K562 (cell line): ENCODE measurements at regions not wholly inside any gene's neighbourhood (a gene's known extent, or its start where the extent isn't known, plus 50 kb on each side); places are given as distances from the start of the nearest gene placed in this dataset.

ENCODE experiments used
- ATAC-seq: fragments of 200-7000 bp; cut with Tn5 transposase; 3 replicates; pipeline ENCODE4 v1.9.1; 2020; ENCODE audit warnings: moderate library complexity
- BruUV-seq: library from RNA; stranded (reverse); fragments of 400-500 nt; replicated peaks from 2 replicates; lab custom pipeline; 2021; lab: Mats Ljungman, UMichigan
- CTCF ChIA-PET: fragments of 300-600 bp; formaldehyde crosslinking; extraction: SDS; loops from one replicate; lab custom pipeline; 2021; ENCODE audit warnings: low intra/inter-chr PET ratio; lab: Yijun Ruan, JAX
- POLR2A ChIA-PET: fragments of 300-600, 350-650 bp; sonication (Branson Sonifier 250); formaldehyde crosslinking; extraction: SDS; loops from one replicate; lab custom pipeline; 2021; ENCODE audit warnings: antibody characterized with exemption, inconsistent platforms; lab: Yijun Ruan, JAX
- DNase-seq, 4 experiments: peaks; one replicate each; pipeline versions ENCODE4 v3.0.0 to v3.0.0-alpha.2; 2011 to 2018; ENCODE audit warnings: low spot score in 3 of 4, mixed read lengths in 3 of 4; ENCODE audit errors: extremely low read depth in 1 of 4
- FAIRE-seq: peaks from 2 replicates; lab custom pipeline; 2011; peaks lifted over from hg19 to GRCh38; lab: Jason Lieb, UNC
- H2AFZ ChIP-seq: 2 replicates; pipeline ENCODE4 v1.6.0; 2011; ENCODE audit warnings: low read depth, low read length, control low read depth, inconsistent platforms
- H3K27ac ChIP-seq: fragments of 200-600 bp; 3 replicates; pipeline ENCODE4 v1.8.0; 2011; ENCODE audit warnings: low read depth, mild to moderate bottlenecking, control low read depth, inconsistent platforms, low read length, moderate library complexity, mixed read lengths; ENCODE audit errors: extremely low read depth
- H3K27me3 ChIP-seq, 2 experiments: fragments of 300-600 bp in 1 of 2; 2 replicates in 1 of 2; 3 replicates in 1 of 2; pipeline versions ENCODE4 v1.6.0 to v1.8.0; 2011; ENCODE audit warnings: inconsistent platforms in 2 of 2, low read length in 2 of 2, mild to moderate bottlenecking in 1 of 2, mixed read lengths in 1 of 2, moderate library complexity in 1 of 2; ENCODE audit not compliant: control insufficient read depth in 2 of 2, insufficient read depth in 2 of 2
- H3K36me3 ChIP-seq: fragments of 300-600 bp; 3 replicates; pipeline ENCODE4 v1.8.0; 2011; ENCODE audit warnings: mild to moderate bottlenecking, low read length, inconsistent platforms; ENCODE audit not compliant: control insufficient read depth, insufficient read depth
- H3K4me1 ChIP-seq, 2 experiments: fragments of 200-600 bp in 1 of 2; replicated peaks in 1 of 2; 2 replicates in 1 of 2; 3 replicates in 1 of 2; pipeline versions ENCODE4 v1.5.1 to v1.8.0; 2011; ENCODE audit warnings: inconsistent platforms in 2 of 2, low read length in 2 of 2, mild to moderate bottlenecking in 1 of 2, mixed read lengths in 1 of 2, moderate library complexity in 1 of 2; ENCODE audit not compliant: control insufficient read depth in 2 of 2, insufficient read depth in 2 of 2
- H3K4me2 ChIP-seq: 2 replicates; pipeline ENCODE4 v1.6.1; 2011; ENCODE audit warnings: low read length, control low read depth, inconsistent platforms, mixed read lengths; ENCODE audit not compliant: insufficient read depth
- H3K4me3 ChIP-seq: fragments of 200-600 bp; sonication (generic), shearing (Covaris generic); 2 replicates; pipeline ENCODE4 v1.5.1; 2016; ENCODE audit warnings: control low read depth, inconsistent platforms
- H3K79me2 ChIP-seq: fragments of 200-600 bp; 3 replicates; pipeline ENCODE4 v1.8.0; 2011; ENCODE audit warnings: low read length, inconsistent platforms; ENCODE audit not compliant: control insufficient read depth, insufficient read depth
- H3K9ac ChIP-seq, 2 experiments: 2 replicates each; pipeline versions ENCODE4 v1.6.0 to v1.6.1; 2011; ENCODE audit warnings: low read depth in 2 of 2, low read length in 2 of 2, control low read depth in 1 of 2, inconsistent platforms in 1 of 2, mild to moderate bottlenecking in 1 of 2, mixed read lengths in 1 of 2; ENCODE audit not compliant: insufficient read depth in 1 of 2
- H3K9me1 ChIP-seq: one replicate; pipeline ENCODE4 v1.6.0; 2011; ENCODE audit warnings: inconsistent platforms, mild to moderate bottlenecking, low read length, moderate library complexity; ENCODE audit not compliant: control insufficient read depth, insufficient read depth
- H3K9me3 ChIP-seq: replicated peaks from 2 replicates; pipeline ENCODE4 v1.5.1; 2011; ENCODE audit warnings: low read depth, low read length, inconsistent platforms; ENCODE audit not compliant: control insufficient read depth, insufficient read depth
- H4K20me1 ChIP-seq: replicated peaks from 2 replicates; pipeline ENCODE4 v1.6.1; 2011; ENCODE audit warnings: low read length, inconsistent platforms, mixed read lengths; ENCODE audit not compliant: control insufficient read depth, insufficient read depth
- E2F6 ChIP-seq, 2 experiments: IDR thresholded peaks; 2 replicates each; pipeline ENCODE4 v1.6.1; 2011; ENCODE audit warnings: borderline replicate concordance in 1 of 2, control low read depth in 1 of 2, low read depth in 1 of 2, low read length in 1 of 2, mild to moderate bottlenecking in 1 of 2, mixed read lengths in 1 of 2, moderate library complexity in 1 of 2; ENCODE audit not compliant: insufficient read depth in 1 of 2, insufficient read length in 1 of 2, poor library complexity in 1 of 2, severe bottlenecking in 1 of 2; ENCODE audit errors: extremely low read depth in 1 of 2
- KLF13 ChIP-seq: fragments of 450-650 bp; IDR thresholded peaks from 2 replicates; pipeline ENCODE4 v1.6.1; 2016; ENCODE audit warnings: missing genetic modification characterization, low read depth, mild to moderate bottlenecking, missing compliant biosample characterization, moderate library complexity, borderline replicate concordance
- MEF2A ChIP-seq: IDR thresholded peaks from 2 replicates; pipeline ENCODE4 v1.6.1; 2011; ENCODE audit warnings: low read depth, mild to moderate bottlenecking, low read length, moderate library complexity; ENCODE audit not compliant: control insufficient read depth
- NONO ChIP-seq, 2 experiments: fragments of 200-400 bp in 1 of 2; fragments of 450-650 bp in 1 of 2; formaldehyde crosslinking in 1 of 2; IDR thresholded peaks; 2 replicates each; pipeline ENCODE4 v1.6.1; 2017; ENCODE audit warnings: low read depth in 2 of 2, mild to moderate bottlenecking in 2 of 2, moderate library complexity in 2 of 2, low read length in 1 of 2
- NRF1 ChIP-seq, 2 experiments: fragments of 450-650 bp; IDR thresholded peaks in 1 of 2; conservative IDR thresholded peaks in 1 of 2; 2 replicates each; pipeline ENCODE4 v1.6.1; 2014; ENCODE audit warnings: mild to moderate bottlenecking in 2 of 2
- TFAP4 ChIP-seq: sonication (generic); formaldehyde crosslinking; IDR thresholded peaks from 2 replicates; pipeline ENCODE4 v1.8.0; 2022; ENCODE audit warnings: missing genetic modification reagents, mild to moderate bottlenecking, moderate library complexity, borderline replicate concordance
- ZBTB40 ChIP-seq, 2 experiments: fragments of 450-650 bp in 1 of 2; sonication (generic) in 1 of 2; formaldehyde crosslinking in 1 of 2; IDR thresholded peaks; 2 replicates each; pipeline versions ENCODE4 v1.7.1 to v1.9.0; 2016 to 2022; ENCODE audit warnings: inconsistent platforms in 1 of 2, mild to moderate bottlenecking in 1 of 2, missing genetic modification reagents in 1 of 2
- ZNF511 ChIP-seq: sonication (generic); formaldehyde crosslinking; IDR thresholded peaks from 2 replicates; pipeline ENCODE4 v1.8.0; 2022; ENCODE audit warnings: mild to moderate bottlenecking, missing genetic modification reagents
- WGBS: fragments of 100-300 bp; shearing (Covaris generic); methylation state at CpG from one replicate; pipeline ENCODE4 v1.1.6; 2016; ENCODE audit warnings: low coverage, mixed read lengths; ENCODE audit not compliant: insufficient coverage; ENCODE audit errors: missing lambda C conversion rate; 5-methylcytosine and 5-hydroxymethylcytosine counted together
- in situ Hi-C: fragments of 300-500 bp; cut with MboI; formaldehyde crosslinking; loops from 4 replicates; pipeline ENCODE4 v1.15.0; 2018; ENCODE audit warnings: inconsistent platforms, mixed read lengths
- intact Hi-C: fragments of 100-400 bp; cut with micrococcal nuclease; formaldehyde crosslinking; loops from 2 replicates; pipeline ENCODE4 v1.14.2; 2022

GRCh38 chr2:67050622-67051021 is 346.5 kb upstream of the ETAA1 start:
- Histone ChIP-seq H2AFZ (no peak overlapping the region), H3K4me1 (no peaks in the 10 kb centered on the region), H3K79me2 (no peaks in the 10 kb centered on the region), H3K9me1 (no peaks in the 10 kb centered on the region), H3K9me3 (no peaks in the 10 kb centered on the region), H3K4me2 (no peak overlapping the region), H4K20me1 (no peaks in the 10 kb centered on the region), H3K27me3 (no peaks in the 10 kb centered on the region), H3K36me3 (no peaks in the 10 kb centered on the region), H3K27ac (no peak overlapping the region), H3K4me3 (no peak overlapping the region), H3K9ac (no peak overlapping the region)
- CTCF ChIA-PET: no interaction called here
- no peak for TF ChIP-seq NRF1 (conservative IDR thresholded peaks at IDR 0.05 in 1 of 2, IDR thresholded peaks at IDR 0.05 in 1 of 2)
- no peak for TF ChIP-seq NONO (IDR thresholded peaks at IDR 0.05; ENCODE audit: low read depth in 2 of 2, low read length in 1 of 2)
- TF ChIP-seq E2F6 (IDR thresholded peaks at IDR 0.05; ENCODE audit: borderline replicate concordance in 1 of 2, extremely low read depth in 1 of 2, insufficient read depth in 1 of 2, insufficient read length in 1 of 2, low read depth in 1 of 2, low read length in 1 of 2, poor library complexity in 1 of 2, severe bottlenecking in 1 of 2): no peak
- TF ChIP-seq ZBTB40 (IDR thresholded peaks at IDR 0.05): no peak
- TF ChIP-seq ZBTB40 (CRISPR knock-in tag; IDR thresholded peaks at IDR 0.05): no peak
- TF ChIP-seq MEF2A: no peak
- no peak for TF ChIP-seq ZNF511 (CRISPR knock-in tag)
- TF ChIP-seq TFAP4 (CRISPR knock-in tag): no peak
- no peak for TF ChIP-seq KLF13 (tag)
- POLR2A ChIA-PET: no interaction called here
- no peak for DNase-seq
- BruUV-seq: no TSS peak
- 0% methylated on average over 3 of the region's 3 CpGs for WGBS
- FAIRE-seq: no peak
- intact Hi-C loops (no loop called here), in situ Hi-C loops (no loop called here)
- ATAC-seq: no peak
